ENCODE measurements at regions not wholly inside any gene's neighbourhood (a gene's known extent, or its start where the extent isn't known, plus 50 kb on each side); places are given as distances from the start of the nearest gene placed in this dataset.

DNA sequence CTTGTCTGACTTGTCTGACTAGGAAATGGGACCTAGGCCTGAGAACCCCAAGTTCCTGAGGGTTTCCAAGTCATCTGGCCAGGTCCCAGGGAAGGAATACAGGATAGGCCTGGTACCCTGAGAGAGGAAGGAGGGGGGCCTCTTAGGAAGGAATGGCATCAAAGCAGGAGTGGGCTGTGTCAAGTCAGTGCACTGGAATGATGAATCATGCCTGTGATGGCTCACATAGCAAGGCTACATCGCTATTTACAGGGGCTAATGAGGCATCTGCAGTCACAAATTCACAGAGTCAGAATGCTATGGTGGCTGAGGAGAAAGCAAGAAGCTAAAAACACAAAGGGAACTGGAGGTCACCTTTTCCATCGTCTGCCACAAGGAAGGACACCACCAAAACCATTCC, 247.3 kb downstream of the NXPE2 start:
- TF ChIP-seq YY1 (IDR thresholded peaks at IDR 0.05; ENCODE audit: insufficient read depth, insufficient read length): no peak
- no peak for TF ChIP-seq ZNF274 (IDR thresholded peaks at IDR 0.05; ENCODE audit: low read depth, low read length)

All from NT2/D1 (cell line).